ENCODE measurements at regions not wholly inside any gene's neighbourhood (a gene's known extent, or its start where the extent isn't known, plus 50 kb on each side); places are given as distances from the start of the nearest gene placed in this dataset.

GRCh38 chr1:214740471-214740870, 137.5 kb downstream of the CENPF start:
- TF ChIP-seq, protein P1, sequence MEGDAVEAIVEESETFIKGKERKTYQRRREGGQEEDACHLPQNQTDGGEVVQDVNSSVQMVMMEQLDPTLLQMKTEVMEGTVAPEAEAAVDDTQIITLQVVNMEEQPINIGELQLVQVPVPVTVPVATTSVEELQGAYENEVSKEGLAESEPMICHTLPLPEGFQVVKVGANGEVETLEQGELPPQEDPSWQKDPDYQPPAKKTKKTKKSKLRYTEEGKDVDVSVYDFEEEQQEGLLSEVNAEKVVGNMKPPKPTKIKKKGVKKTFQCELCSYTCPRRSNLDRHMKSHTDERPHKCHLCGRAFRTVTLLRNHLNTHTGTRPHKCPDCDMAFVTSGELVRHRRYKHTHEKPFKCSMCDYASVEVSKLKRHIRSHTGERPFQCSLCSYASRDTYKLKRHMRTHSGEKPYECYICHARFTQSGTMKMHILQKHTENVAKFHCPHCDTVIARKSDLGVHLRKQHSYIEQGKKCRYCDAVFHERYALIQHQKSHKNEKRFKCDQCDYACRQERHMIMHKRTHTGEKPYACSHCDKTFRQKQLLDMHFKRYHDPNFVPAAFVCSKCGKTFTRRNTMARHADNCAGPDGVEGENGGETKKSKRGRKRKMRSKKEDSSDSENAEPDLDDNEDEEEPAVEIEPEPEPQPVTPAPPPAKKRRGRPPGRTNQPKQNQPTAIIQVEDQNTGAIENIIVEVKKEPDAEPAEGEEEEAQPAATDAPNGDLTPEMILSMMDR (conservative IDR thresholded peaks at IDR 0.05; ENCODE audit: low read length), result no peak
- TF ChIP-seq EZH2phosphoT487 (IDR thresholded peaks at IDR 0.05; ENCODE audit: borderline replicate concordance), result no peak
